HCT116 (cell line): ENCODE measurements at regions not wholly inside any gene's neighbourhood (a gene's known extent, or its start where the extent isn't known, plus 50 kb on each side); places are given as distances from the start of the nearest gene placed in this dataset.

Experiments
- CEBPB ChIP-seq: IDR thresholded peaks from 2 replicates; pipeline ENCODE4 v1.6.1; 2012; ENCODE audit warnings: low read depth
- CTCF ChIP-seq, 3 experiments: fragments of 200-600 bp in 1 of 3; sonication (generic) in 1 of 3; IDR thresholded peaks in 2 of 3; conservative IDR thresholded peaks in 1 of 3; 2 replicates each; pipeline ENCODE4 v1.5.1; 2012 to 2017; ENCODE audit warnings: low read depth in 2 of 3, low read length in 2 of 3, antibody characterized with exemption in 1 of 3, borderline replicate concordance in 1 of 3, control low read depth in 1 of 3, mild to moderate bottlenecking in 1 of 3, mixed read lengths in 1 of 3, mixed run types in 1 of 3, moderate library complexity in 1 of 3; ENCODE audit not compliant: insufficient read depth in 1 of 3
- EGR1 ChIP-seq: IDR thresholded peaks from 2 replicates; pipeline ENCODE4 v1.6.1; 2012; ENCODE audit warnings: low read depth
- EZH2phosphoT487 ChIP-seq: fragments of 200-600 bp; IDR thresholded peaks from 2 replicates; pipeline ENCODE4 v1.6.1; 2018; ENCODE audit warnings: antibody characterized with exemption, borderline replicate concordance
- POLR2A ChIP-seq: IDR thresholded peaks from 2 replicates; pipeline ENCODE4 v1.7.0; 2011; ENCODE audit warnings: borderline replicate concordance; ENCODE audit not compliant: insufficient read depth, insufficient read length; ENCODE audit errors: extremely low read depth

GRCh38 chr4:153127760-153128494, 76.3 kb upstream of the TRIM2 start:
- no peak for TF ChIP-seq EZH2phosphoT487
- no peak for TF ChIP-seq EGR1
- TF ChIP-seq CEBPB: no peak
- TF ChIP-seq POLR2A: no peak
- peak; percentile 68 to 91 (median 87) for TF ChIP-seq CTCF (IDR thresholded peaks at IDR 0.05 in 2 of 3, conservative IDR thresholded peaks at IDR 0.05 in 1 of 3; ENCODE audit: borderline replicate concordance in 1 of 3, insufficient read depth in 1 of 3, low read depth in 2 of 3, low read length in 2 of 3)
